KMS-11 (cell line): ENCODE measurements at regions not wholly inside any gene's neighbourhood (a gene's known extent, or its start where the extent isn't known, plus 50 kb on each side); places are given as distances from the start of the nearest gene placed in this dataset.

Experiments
- H2AFZ ChIP-seq: fragments of 200-600 bp; sonication (generic); 2 replicates; pipeline ENCODE4 v1.6.1; 2016; ENCODE audit warnings: antibody characterized with exemption, mixed run types, low read depth
- H3K27ac ChIP-seq: fragments of 200-600 bp; sonication (generic); 2 replicates; pipeline ENCODE4 v1.6.1; 2016; ENCODE audit warnings: mild to moderate bottlenecking, mixed run types
- H3K27me3 ChIP-seq: fragments of 200-600 bp; sonication (generic); 2 replicates; pipeline ENCODE4 v1.6.1; 2017; ENCODE audit warnings: mild to moderate bottlenecking, low read depth, mixed run types, moderate library complexity; ENCODE audit not compliant: insufficient read depth
- H3K36me3 ChIP-seq: fragments of 200-600 bp; sonication (generic); 2 replicates; pipeline ENCODE4 v1.6.1; 2017; ENCODE audit warnings: mild to moderate bottlenecking, mixed run types; ENCODE audit not compliant: insufficient read depth
- H3K4me1 ChIP-seq: fragments of 200-600 bp; sonication (generic); 2 replicates; pipeline ENCODE4 v1.6.1; 2016; ENCODE audit warnings: mild to moderate bottlenecking, low read depth, mixed run types; ENCODE audit not compliant: poor library complexity, severe bottlenecking
- H3K4me2 ChIP-seq: fragments of 200-600 bp; sonication (generic); 2 replicates; pipeline ENCODE4 v1.7.0; 2016; ENCODE audit warnings: mild to moderate bottlenecking, mixed run types
- H3K4me3 ChIP-seq: fragments of 200-600 bp; sonication (generic); IDR thresholded peaks from 2 replicates; pipeline ENCODE4 v1.6.1; 2017; ENCODE audit warnings: low read depth, low read length, mixed read lengths; ENCODE audit not compliant: insufficient read depth
- H3K79me2 ChIP-seq: fragments of 200-600 bp; sonication (generic); 2 replicates; pipeline ENCODE4 v1.6.1; 2016; ENCODE audit warnings: low read depth, mixed run types; ENCODE audit not compliant: insufficient read depth
- H3K9ac ChIP-seq: fragments of 200-600 bp; sonication (generic); 2 replicates; pipeline ENCODE4 v1.6.1; 2016; ENCODE audit warnings: mild to moderate bottlenecking, mixed run types
- H4K20me1 ChIP-seq: fragments of 200-600 bp; sonication (generic); 2 replicates; pipeline ENCODE4 v1.6.1; 2016; ENCODE audit warnings: mild to moderate bottlenecking, mixed run types; ENCODE audit not compliant: insufficient read depth
- TF ChIP-seq, protein P1 (sequence below): fragments of 200-600 bp; sonication (generic); conservative IDR thresholded peaks from 2 replicates; pipeline ENCODE4 v1.6.1; 2017; ENCODE audit warnings: low read depth, mild to moderate bottlenecking, antibody characterized with exemption, low read length, moderate library complexity, mixed read lengths

DNA sequence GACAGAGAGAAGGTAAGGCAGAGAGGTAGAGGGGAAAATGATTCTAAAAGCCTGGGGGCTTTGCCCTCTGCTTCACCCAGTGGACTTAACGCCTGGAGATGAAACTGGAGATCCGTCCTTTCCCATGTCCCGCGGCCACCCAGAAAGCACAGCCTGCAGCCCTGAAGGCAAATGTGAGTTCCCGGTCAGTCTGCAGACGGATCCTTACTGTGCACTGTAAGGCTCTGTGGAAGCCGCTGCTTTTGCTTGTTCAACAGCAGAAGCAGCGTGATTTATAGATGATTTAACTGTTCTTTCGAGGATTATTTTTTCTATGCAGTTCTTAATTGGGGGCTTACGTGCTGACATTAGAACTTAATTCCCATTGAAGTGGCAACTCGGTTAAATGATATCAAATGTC lies 290.4 kb downstream of the FOXL1 start:
- Histone ChIP-seq H3K27me3 (peaks cover 10% of the 10 kb centered on the region; the same call in 1 of the 2 replicates), H4K20me1 (no peaks in the 10 kb centered on the region), H3K4me1 (no peaks in the 10 kb centered on the region), H3K4me2 (no peak overlapping the region), H2AFZ (no peak overlapping the region), H3K36me3 (no peaks in the 10 kb centered on the region), H3K4me3 (no peak overlapping the region), H3K79me2 (no peaks in the 10 kb centered on the region), H3K27ac (no peak overlapping the region), H3K9ac (no peak overlapping the region)
- TF ChIP-seq, protein P1, sequence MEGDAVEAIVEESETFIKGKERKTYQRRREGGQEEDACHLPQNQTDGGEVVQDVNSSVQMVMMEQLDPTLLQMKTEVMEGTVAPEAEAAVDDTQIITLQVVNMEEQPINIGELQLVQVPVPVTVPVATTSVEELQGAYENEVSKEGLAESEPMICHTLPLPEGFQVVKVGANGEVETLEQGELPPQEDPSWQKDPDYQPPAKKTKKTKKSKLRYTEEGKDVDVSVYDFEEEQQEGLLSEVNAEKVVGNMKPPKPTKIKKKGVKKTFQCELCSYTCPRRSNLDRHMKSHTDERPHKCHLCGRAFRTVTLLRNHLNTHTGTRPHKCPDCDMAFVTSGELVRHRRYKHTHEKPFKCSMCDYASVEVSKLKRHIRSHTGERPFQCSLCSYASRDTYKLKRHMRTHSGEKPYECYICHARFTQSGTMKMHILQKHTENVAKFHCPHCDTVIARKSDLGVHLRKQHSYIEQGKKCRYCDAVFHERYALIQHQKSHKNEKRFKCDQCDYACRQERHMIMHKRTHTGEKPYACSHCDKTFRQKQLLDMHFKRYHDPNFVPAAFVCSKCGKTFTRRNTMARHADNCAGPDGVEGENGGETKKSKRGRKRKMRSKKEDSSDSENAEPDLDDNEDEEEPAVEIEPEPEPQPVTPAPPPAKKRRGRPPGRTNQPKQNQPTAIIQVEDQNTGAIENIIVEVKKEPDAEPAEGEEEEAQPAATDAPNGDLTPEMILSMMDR, result no peak

DNA sequence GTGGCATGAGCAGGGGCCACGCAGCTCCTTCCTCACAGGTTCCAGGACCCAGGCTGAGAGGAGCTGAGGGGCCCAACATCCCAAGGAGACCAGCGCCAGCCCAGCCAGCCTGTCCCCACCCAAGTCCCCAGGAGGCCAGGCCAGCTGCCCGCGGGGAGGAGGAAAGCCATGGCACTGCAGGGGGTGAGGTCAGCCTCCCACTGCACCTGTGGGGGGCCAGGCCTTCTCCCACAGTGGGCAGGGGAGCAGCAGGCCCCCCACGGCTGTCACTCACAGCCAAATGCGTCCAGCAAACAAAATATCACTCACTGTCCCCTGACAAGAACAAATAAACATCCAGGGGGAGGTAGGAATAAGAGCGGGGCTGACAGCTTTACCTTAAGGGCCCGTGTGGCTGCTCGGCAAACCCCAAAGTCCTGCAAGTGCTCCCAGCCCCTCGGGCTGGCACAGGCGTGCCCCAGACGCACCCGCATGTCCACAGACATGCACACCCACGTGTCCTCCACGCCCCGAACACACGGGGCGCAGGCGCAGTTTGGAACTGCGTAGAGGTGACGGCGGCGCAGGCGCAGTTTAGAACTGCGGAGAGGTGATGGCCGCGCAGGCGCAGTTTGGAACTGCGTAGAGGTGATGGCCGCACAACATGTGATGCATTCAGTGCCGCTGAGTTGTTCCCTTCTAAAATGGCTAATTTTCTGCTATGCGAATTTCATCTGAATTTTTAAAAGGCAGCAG lies 291.1 kb downstream of the FOXL1 start:
- no peak overlapping the region for H3K4me2 ChIP-seq
- no peaks in the 10 kb centered on the region for H4K20me1 ChIP-seq
- peaks cover 10% of the 10 kb centered on the region; the same call in 1 of the 2 replicates for H3K27me3 ChIP-seq

DNA sequence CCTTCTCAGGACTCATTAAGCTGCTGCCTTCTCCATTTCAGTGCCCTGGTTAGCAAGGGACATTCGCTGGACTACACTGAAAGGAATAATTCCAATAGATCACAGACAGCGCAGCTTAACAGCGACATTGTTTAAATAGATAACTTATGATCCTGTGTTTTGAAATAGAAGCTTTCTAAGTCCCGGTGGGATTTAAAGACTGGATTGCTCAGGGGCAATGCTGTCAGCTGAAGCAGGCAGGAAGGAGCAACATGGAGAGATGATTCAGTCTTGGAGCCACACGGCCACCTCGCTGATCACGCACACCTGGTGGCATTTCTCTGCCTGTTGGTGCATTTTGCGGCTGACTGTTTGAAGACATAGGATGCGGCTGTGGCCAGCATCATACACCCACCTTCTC lies 292.0 kb downstream of the FOXL1 start:
- TF ChIP-seq, protein P1, result no peak
- H3K27me3 ChIP-seq, result peaks cover 10% of the 10 kb centered on the region; the same call in 1 of the 2 replicates

More for the DNA sequence above, 291.1 kb downstream of the FOXL1 start:
- no peaks in the 10 kb centered on the region for H3K79me2 ChIP-seq
- H3K27ac ChIP-seq, result no peak overlapping the region
- TF ChIP-seq, protein P1, result no peak
- H3K4me3 ChIP-seq, result no peak overlapping the region
- H3K9ac ChIP-seq, result no peak overlapping the region
- no peaks in the 10 kb centered on the region for H3K36me3 ChIP-seq
- H2AFZ ChIP-seq, result no peak overlapping the region
- H3K4me1 ChIP-seq, result no peaks in the 10 kb centered on the region

GRCh38 chr16:86872131-86872530 lies 293.8 kb downstream of the FOXL1 start:
- TF ChIP-seq, protein P1, result no peak
- H3K36me3 ChIP-seq, result no peaks in the 10 kb centered on the region

More for the DNA sequence above, 292.0 kb downstream of the FOXL1 start:
- Histone ChIP-seq H3K27ac (no peak overlapping the region), H3K36me3 (no peaks in the 10 kb centered on the region), H3K9ac (no peak overlapping the region), H3K4me1 (no peaks in the 10 kb centered on the region), H4K20me1 (no peaks in the 10 kb centered on the region), H3K4me3 (no peak overlapping the region), H3K4me2 (no peak overlapping the region), H2AFZ (no peak overlapping the region), H3K79me2 (no peaks in the 10 kb centered on the region)

More at GRCh38 chr16:86872131-86872530, 293.8 kb downstream of the FOXL1 start:
- Histone ChIP-seq H3K27me3 (peaks cover 15% of the 10 kb centered on the region; the same call in 1 of the 2 replicates), H3K79me2 (no peaks in the 10 kb centered on the region), H3K4me3 (no peak overlapping the region), H4K20me1 (no peaks in the 10 kb centered on the region), H3K4me2 (no peak overlapping the region), H3K27ac (no peak overlapping the region), H3K4me1 (no peaks in the 10 kb centered on the region), H2AFZ (no peak overlapping the region), H3K9ac (no peak overlapping the region)
